ENCODE measurements at regions not wholly inside any gene's neighbourhood (a gene's known extent, or its start where the extent isn't known, plus 50 kb on each side); places are given as distances from the start of the nearest gene placed in this dataset.

DNA sequence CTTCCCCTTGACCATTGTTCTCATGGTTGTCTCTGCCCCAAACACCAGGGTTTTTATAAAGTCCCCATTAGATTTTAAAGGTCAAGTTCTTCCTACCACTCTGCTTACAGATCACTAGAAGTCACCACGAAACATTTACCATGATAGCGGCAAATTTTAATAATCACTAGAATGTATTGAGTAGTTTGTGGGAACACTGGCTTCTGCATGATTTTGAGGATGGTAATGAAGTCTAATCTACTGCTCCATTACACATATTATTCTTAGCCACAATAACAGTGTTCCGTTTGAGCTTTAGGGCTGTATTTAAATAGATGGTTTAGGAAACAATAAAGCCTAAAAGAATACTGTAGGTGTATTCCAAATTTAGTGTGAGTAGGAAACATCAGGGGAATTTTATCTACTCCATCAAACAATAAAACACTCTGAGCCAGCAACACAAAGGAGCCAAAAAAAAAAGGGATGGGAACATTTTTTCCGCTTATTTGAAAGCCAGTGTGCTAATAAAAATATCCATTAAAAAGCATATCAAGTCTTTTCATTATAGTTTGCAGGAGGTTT is 49.7 kb downstream of the KLF12 start:
- TF ChIP-seq, protein P1, sequence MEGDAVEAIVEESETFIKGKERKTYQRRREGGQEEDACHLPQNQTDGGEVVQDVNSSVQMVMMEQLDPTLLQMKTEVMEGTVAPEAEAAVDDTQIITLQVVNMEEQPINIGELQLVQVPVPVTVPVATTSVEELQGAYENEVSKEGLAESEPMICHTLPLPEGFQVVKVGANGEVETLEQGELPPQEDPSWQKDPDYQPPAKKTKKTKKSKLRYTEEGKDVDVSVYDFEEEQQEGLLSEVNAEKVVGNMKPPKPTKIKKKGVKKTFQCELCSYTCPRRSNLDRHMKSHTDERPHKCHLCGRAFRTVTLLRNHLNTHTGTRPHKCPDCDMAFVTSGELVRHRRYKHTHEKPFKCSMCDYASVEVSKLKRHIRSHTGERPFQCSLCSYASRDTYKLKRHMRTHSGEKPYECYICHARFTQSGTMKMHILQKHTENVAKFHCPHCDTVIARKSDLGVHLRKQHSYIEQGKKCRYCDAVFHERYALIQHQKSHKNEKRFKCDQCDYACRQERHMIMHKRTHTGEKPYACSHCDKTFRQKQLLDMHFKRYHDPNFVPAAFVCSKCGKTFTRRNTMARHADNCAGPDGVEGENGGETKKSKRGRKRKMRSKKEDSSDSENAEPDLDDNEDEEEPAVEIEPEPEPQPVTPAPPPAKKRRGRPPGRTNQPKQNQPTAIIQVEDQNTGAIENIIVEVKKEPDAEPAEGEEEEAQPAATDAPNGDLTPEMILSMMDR (IDR thresholded peaks at IDR 0.05; ENCODE audit: borderline replicate concordance, insufficient read depth, low read depth, low read length): no peak
- H3K4me3 ChIP-seq (ENCODE audit: low read depth, low read length): no peak overlapping the region

DNA sequence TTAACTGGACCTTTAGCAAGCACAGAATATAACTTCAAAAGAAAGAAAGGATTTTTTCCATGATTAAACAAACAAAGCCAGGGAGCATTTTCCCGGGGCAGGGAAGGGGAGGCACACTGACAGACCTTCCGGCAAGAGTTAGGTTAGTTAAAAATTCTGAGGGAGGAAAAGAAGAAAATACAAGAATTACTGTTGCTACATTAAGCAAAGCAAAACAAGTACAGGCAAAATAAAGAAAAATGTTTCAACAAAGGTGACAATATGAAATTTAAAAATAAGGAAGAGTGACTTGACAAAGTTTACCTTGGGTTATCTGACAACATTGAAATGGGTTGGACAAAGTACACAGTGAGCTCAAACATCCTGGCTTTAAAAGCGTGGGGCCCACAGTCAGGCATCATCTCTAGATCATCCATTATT is 51.5 kb downstream of the KLF12 start:
- H3K4me3 ChIP-seq (ENCODE audit: low read depth, low read length): no peak overlapping the region
- TF ChIP-seq, protein P1 (IDR thresholded peaks at IDR 0.05; ENCODE audit: borderline replicate concordance, insufficient read depth, low read depth, low read length): no peak

DNA sequence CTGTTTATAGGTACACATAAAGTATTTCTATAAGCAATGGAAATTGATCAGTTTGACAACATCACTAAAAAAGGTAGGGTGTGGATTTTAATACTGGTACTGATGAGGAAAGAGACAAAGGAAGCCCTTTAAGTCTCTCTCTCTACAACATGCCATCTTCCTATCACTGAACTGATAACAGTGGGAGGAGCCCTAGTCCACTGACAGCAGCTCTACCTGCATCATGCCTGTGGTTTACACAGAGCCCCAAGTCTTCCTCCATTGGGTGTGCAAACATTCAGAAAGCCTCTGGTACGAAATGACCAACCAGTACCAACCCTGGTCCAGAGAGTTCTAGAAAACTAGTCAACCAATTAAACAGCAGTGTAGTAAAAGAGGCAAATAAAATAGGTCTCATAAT is 53.4 kb downstream of the KLF12 start:
- TF ChIP-seq, protein P1 (IDR thresholded peaks at IDR 0.05; ENCODE audit: borderline replicate concordance, insufficient read depth, low read depth, low read length): no peak
- H3K4me3 ChIP-seq (ENCODE audit: low read depth, low read length): no peak overlapping the region

DNA sequence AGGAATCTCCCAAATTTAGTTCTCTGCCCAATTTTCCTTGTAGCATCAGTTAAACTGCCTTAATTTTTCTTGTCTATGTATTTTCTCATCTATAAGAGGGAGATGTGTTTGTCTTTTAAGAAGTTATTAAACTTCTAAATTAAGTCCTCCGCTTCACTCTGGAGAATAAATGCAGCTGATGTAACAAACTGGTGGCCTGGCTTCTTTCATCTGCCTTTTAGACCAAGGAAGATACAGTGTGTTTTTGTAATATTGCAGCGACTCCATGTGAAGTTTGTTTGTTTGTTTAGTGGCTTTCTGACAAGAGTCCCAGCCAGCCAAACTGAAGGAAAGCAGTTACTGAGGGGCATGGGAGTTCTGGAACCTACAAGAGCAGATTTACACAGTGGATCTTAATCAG is 56.4 kb downstream of the KLF12 start:
- TF ChIP-seq, protein P1 (IDR thresholded peaks at IDR 0.05; ENCODE audit: borderline replicate concordance, insufficient read depth, low read depth, low read length): no peak
- H3K4me3 ChIP-seq (ENCODE audit: low read depth, low read length): no peak overlapping the region

DNA sequence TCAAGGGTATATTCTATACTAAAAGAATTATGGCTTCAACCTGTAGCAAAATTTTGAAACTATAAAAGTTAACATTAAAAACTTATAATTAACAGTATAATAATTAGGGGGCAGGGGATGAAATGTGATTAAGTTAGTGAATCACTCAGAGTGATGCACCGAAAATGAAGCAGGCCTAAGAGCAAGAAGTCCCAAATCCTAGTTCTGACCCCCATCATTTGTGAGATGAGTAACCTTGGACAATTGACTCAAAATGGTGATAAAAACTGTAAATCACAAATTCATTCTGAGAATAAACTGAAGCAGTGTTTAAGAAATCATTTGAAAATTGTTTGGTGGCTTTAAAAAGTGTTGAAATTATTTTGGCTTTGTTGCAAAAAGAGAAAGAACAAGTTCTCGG is 56.8 kb downstream of the KLF12 start:
- TF ChIP-seq, protein P1 (IDR thresholded peaks at IDR 0.05; ENCODE audit: borderline replicate concordance, insufficient read depth, low read depth, low read length): no peak
- no peak overlapping the region for H3K4me3 ChIP-seq (ENCODE audit: low read depth, low read length)

DNA sequence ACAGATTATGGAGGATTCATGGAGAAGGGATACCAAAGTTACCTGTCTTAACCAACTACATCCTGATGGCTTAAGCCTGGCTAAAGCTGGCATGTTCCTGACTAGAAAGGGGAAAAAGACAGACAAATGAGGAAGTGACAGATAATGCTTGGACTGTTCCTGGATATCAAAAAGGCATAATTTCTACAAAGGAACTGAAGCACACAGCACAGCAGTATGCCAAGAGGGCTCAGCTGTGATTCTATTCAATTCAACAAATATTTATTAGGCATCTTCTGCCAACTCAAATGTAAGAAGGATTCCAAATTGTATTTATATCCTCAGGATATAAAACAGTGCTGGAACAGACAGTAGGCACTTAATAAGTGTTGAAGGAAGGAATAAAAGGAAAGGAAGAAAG is 59.5 kb downstream of the KLF12 start:
- no peak overlapping the region for H3K4me3 ChIP-seq (ENCODE audit: low read depth, low read length)
- TF ChIP-seq, protein P1 (IDR thresholded peaks at IDR 0.05; ENCODE audit: borderline replicate concordance, insufficient read depth, low read depth, low read length): no peak

DNA sequence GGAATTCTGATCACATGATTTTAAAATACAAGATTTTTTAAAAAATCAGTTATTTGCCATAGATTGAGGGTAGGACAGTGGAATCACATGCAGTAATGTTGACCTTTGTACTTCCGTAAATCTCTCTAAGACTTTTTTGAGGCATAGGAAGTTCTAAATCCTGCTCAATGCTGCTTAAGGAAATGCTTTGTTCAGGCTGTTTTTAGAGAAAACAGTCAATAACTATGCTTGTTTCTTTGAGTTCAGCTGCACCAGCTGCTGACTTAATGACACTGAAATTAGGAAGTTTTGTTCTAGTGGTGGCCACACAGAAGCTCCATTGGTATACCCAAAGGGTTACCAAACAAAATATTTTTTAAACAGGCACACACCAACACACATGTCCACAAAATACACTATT is 60.9 kb downstream of the KLF12 start:
- no peak overlapping the region for H3K4me3 ChIP-seq (ENCODE audit: low read depth, low read length)
- TF ChIP-seq, protein P1 (IDR thresholded peaks at IDR 0.05; ENCODE audit: borderline replicate concordance, insufficient read depth, low read depth, low read length): no peak

Measured in GM12875 (cell line).